GM23248 (cell line): ENCODE measurements at regions not wholly inside any gene's neighbourhood (a gene's known extent, or its start where the extent isn't known, plus 50 kb on each side); places are given as distances from the start of the nearest gene placed in this dataset.

ENCODE experiments used
- EZH2 ChIP-seq: fragments of 200-600 bp; sonication (generic); IDR thresholded peaks from 2 replicates; pipeline ENCODE4 v1.6.1; 2018; ENCODE audit warnings: antibody characterized with exemption, mild to moderate bottlenecking; ENCODE audit not compliant: insufficient read depth, poor library complexity, severe bottlenecking
- EZH2phosphoT487 ChIP-seq: fragments of 200-600 bp; sonication (generic); IDR thresholded peaks from 2 replicates; pipeline ENCODE4 v1.6.1; 2018; ENCODE audit warnings: antibody characterized with exemption, moderate library complexity, mild to moderate bottlenecking, low read depth; ENCODE audit not compliant: insufficient read depth

- no peak for TF ChIP-seq EZH2phosphoT487
- no peak for TF ChIP-seq EZH2
Observed at GRCh38 chr2:186187854-186188253, 298.2 kb upstream of the ZC3H15 start.
